Thyroid gland (tissue), 4 donors: ENCODE measurements at regions not wholly inside any gene's neighbourhood (a gene's known extent, or its start where the extent isn't known, plus 50 kb on each side); places are given as distances from the start of the nearest gene placed in this dataset.

ENCODE experiments used
- CTCF ChIP-seq, 6 experiments: fragments of 200-600 bp in 3 of 6; fragments of 450-650 bp in 3 of 6; sonication (generic) in 3 of 6; IDR thresholded peaks; one replicate each; pipeline ENCODE4 v1.5.1; 2016 to 2019; ENCODE audit warnings: antibody characterized with exemption in 6 of 6, mild to moderate bottlenecking in 2 of 6, inconsistent platforms in 1 of 6, moderate library complexity in 1 of 6
- POLR2A ChIP-seq, 2 donors: fragments of 450-650 bp; IDR thresholded peaks; one replicate each; pipeline ENCODE4 v1.6.1; 2017; ENCODE audit warnings: antibody characterized with exemption in 2 of 2, mild to moderate bottlenecking in 2 of 2, moderate library complexity in 1 of 2

GRCh38 chr1:244952940-244953339 is 88.6 kb upstream of the HNRNPU start:
- no peak for TF ChIP-seq CTCF (IDR thresholded peaks at IDR 0.05)
- TF ChIP-seq POLR2A (IDR thresholded peaks at IDR 0.05), result no peak
